22Rv1 (cell line): ENCODE measurements at regions not wholly inside any gene's neighbourhood (a gene's known extent, or its start where the extent isn't known, plus 50 kb on each side); places are given as distances from the start of the nearest gene placed in this dataset.

Experiments used
- ZFX ChIP-seq: fragments of 450-650 bp; IDR thresholded peaks from 2 replicates; pipeline ENCODE4 v1.6.1; 2017; ENCODE audit warnings: antibody characterized with exemption, borderline replicate concordance
- TF ChIP-seq, protein P1 (sequence below): fragments of 450-650 bp; IDR thresholded peaks from 2 replicates; pipeline ENCODE4 v1.5.1; 2017; ENCODE audit warnings: mild to moderate bottlenecking

DNA sequence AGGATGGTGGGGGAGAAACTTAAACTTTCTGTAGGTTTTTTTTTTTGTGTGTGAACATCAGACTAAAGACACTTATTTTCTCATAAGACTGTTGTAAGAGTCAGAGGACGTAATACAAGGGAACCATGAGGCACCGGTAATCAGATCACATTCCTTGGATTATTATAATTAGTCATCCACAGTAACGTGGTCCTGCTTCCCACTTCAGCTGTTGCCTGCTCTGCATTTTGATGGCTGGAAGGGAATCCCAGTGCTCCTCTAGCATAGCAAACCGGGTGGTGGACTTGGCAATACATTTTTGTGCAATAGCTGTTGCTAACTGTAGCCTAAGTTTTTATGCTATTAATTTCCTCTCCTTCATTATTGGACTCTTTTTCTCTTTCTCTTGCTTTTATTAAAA, 294.8 kb downstream of the NR2F2 start:
- TF ChIP-seq, protein P1, sequence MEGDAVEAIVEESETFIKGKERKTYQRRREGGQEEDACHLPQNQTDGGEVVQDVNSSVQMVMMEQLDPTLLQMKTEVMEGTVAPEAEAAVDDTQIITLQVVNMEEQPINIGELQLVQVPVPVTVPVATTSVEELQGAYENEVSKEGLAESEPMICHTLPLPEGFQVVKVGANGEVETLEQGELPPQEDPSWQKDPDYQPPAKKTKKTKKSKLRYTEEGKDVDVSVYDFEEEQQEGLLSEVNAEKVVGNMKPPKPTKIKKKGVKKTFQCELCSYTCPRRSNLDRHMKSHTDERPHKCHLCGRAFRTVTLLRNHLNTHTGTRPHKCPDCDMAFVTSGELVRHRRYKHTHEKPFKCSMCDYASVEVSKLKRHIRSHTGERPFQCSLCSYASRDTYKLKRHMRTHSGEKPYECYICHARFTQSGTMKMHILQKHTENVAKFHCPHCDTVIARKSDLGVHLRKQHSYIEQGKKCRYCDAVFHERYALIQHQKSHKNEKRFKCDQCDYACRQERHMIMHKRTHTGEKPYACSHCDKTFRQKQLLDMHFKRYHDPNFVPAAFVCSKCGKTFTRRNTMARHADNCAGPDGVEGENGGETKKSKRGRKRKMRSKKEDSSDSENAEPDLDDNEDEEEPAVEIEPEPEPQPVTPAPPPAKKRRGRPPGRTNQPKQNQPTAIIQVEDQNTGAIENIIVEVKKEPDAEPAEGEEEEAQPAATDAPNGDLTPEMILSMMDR = no peak
- TF ChIP-seq ZFX = no peak
